ENCODE measurements at regions not wholly inside any gene's neighbourhood (a gene's known extent, or its start where the extent isn't known, plus 50 kb on each side); places are given as distances from the start of the nearest gene placed in this dataset.
A peak's percentile ranks its signal among the peaks of the same experiment; 100 is the strongest.
"Not testable (repeated sequence)": the region's sequence is repeated elsewhere in the genome, so short reads cannot be mapped to it uniquely, and the experiment has no call there.

- Histone ChIP-seq H3K4me3 (no peak overlapping the region), H3K27me3 (no peaks in the 10 kb centered on the region), H3K36me3 (replicated peaks in 1 of 2) (no peaks in the 10 kb centered on the region), H3K27ac (no peak overlapping the region), H3K4me1 (replicated peaks in 1 of 2) (no peaks in the 10 kb centered on the region), H3K9me3 (replicated peaks in 1 of 3) (no peaks in the 10 kb centered on the region)
- intact Hi-C loops (cut with DNase I) = no loop called here
- TF ChIP-seq POLR2A (IDR thresholded peaks at IDR 0.05) (no peak), CTCF (IDR thresholded peaks at IDR 0.05) (no peak)
- WGBS, 4 donors = 48 to 53% (median 49%) methylated on average over 1 of the region's 1 CpG
- DNase-seq = no peak
Observed at GRCh38 chr2:75292826-75293225, 93.5 kb upstream of the TACR1 start.

GRCh38 chr2:75290600-75291150 is 91.4 kb upstream of the TACR1 start:
- Histone ChIP-seq H3K27ac (no peak overlapping the region), H3K27me3 (no peaks in the 10 kb centered on the region), H3K4me3 (no peak overlapping the region), H3K9me3 (replicated peaks in 1 of 3) (no peaks in the 10 kb centered on the region), H3K36me3 (replicated peaks in 1 of 2) (no peaks in the 10 kb centered on the region), H3K4me1 (replicated peaks in 1 of 2) (no peaks in the 10 kb centered on the region)
- TF ChIP-seq POLR2A (IDR thresholded peaks at IDR 0.05) (no peak), CTCF (IDR thresholded peaks at IDR 0.05) (peak in 2 of 6 experiments; percentile 11 to 26)
- intact Hi-C loops (cut with DNase I) = no loop called here
- WGBS, 4 donors = 48 to 54% (median 52%) methylated on average over 2 of the region's 2 CpGs
- DNase-seq = no peak

- no peak for DNase-seq
- no peaks in the 10 kb centered on the region for H3K27me3 ChIP-seq
- no peak overlapping the region for H3K4me3 ChIP-seq
- 73 to 82% (median 79%) methylated on average over 3 of the region's 3 CpGs for WGBS, 4 donors
- TF ChIP-seq CTCF (IDR thresholded peaks at IDR 0.05) (no peak), POLR2A (IDR thresholded peaks at IDR 0.05) (no peak)
- H3K36me3 ChIP-seq (replicated peaks in 1 of 2) = no peaks in the 10 kb centered on the region
- H3K27ac ChIP-seq = no peak overlapping the region
- no peaks in the 10 kb centered on the region for H3K4me1 ChIP-seq (replicated peaks in 1 of 2)
- intact Hi-C loops (cut with DNase I) = no loop called here
- H3K9me3 ChIP-seq (replicated peaks in 1 of 3) = no peaks in the 10 kb centered on the region
Observed at GRCh38 chr2:75289771-75290170, 90.5 kb upstream of the TACR1 start.

GRCh38 chr2:75289178-75289577 is 89.9 kb upstream of the TACR1 start:
- H3K4me3 ChIP-seq; H3K27ac ChIP-seq; intact Hi-C loops (cut with DNase I); H3K9me3 ChIP-seq (replicated peaks in 1 of 3); H3K36me3 ChIP-seq (replicated peaks in 1 of 2); H3K4me1 ChIP-seq (replicated peaks in 1 of 2); H3K27me3 ChIP-seq; DNase-seq: not testable (repeated sequence)
- 73 to 78% (median 75%) methylated on average over 7 of the region's 7 CpGs for WGBS, 4 donors

- no peak overlapping the region for H3K27ac ChIP-seq
- H3K9me3 ChIP-seq (replicated peaks in 1 of 3) = no peaks in the 10 kb centered on the region
- no peak for TF ChIP-seq POLR2A (IDR thresholded peaks at IDR 0.05)
- no peak for TF ChIP-seq CTCF (IDR thresholded peaks at IDR 0.05)
- DNase-seq = no peak
- H3K4me3 ChIP-seq = no peak overlapping the region
- intact Hi-C loops (cut with DNase I) = no loop called here
- H3K36me3 ChIP-seq (replicated peaks in 1 of 2) = no peaks in the 10 kb centered on the region
- no peaks in the 10 kb centered on the region for H3K4me1 ChIP-seq (replicated peaks in 1 of 2)
- no peaks in the 10 kb centered on the region for H3K27me3 ChIP-seq
Observed at GRCh38 chr2:75288760-75289159, 89.4 kb upstream of the TACR1 start.
